ENCODE measurements at regions not wholly inside any gene's neighbourhood (a gene's known extent, or its start where the extent isn't known, plus 50 kb on each side); places are given as distances from the start of the nearest gene placed in this dataset.

DNA sequence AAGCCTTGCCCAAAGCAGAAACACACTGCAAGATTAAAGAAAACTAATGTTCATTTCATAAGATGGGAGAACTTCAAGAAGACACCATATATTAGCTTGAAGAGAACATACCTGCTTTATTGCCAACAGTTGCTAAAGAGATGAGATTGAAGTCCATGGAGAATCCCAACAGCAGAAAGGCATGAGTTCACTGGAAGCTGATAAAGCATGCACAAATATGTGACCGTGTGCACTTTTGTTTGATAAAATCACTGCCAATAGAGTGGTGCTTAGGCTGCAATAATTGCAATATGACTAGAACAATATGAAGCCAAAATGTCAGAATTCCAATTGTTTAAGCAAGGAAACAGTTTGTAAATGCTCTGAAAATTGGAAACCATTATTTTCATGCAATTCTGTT is 125.9 kb upstream of the PPARGC1A start:
- intact Hi-C loops (cut with DNase I), result no loop called here
- ATAC-seq, result no peak
- no peak for DNase-seq (ENCODE audit: missing footprints)

DNA sequence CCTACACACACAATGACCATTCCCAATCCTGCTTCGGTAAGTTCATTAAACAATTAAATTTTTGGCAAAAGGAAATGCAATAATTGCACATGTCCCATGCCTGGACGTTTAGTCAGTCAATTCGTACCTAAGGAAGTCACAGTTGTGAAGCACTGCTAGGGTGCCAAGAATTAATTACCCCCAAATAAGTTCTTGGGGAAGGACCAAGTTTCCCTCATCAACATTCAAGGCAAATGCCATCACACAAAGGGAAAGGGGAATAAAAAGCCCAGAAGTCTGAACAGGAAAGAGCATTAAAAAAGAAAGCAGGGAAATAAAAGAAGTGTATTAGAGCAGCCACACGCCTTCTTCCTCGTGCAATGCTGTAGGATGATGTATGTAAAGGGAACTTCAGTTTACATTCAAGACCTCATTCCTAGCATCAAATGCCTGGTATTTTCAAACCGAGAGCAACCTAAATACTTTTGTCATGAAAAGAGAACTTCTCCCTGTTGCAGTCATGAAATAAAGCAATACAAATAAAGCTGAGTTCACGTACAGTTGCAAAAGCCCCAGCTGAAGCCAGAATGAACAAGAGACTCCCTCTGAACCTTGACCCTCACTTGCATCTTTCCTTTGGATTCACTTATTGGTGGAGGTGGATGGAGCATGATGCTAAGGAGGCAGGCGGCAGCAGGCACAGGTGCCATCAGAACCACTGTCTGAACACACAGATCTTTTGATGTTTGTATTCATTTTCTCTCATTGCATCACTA is 124.0 kb upstream of the PPARGC1A start:
- DNase-seq (ENCODE audit: missing footprints) (no peak), ATAC-seq (no peak)
- intact Hi-C loops (cut with DNase I), result no loop called here

DNA sequence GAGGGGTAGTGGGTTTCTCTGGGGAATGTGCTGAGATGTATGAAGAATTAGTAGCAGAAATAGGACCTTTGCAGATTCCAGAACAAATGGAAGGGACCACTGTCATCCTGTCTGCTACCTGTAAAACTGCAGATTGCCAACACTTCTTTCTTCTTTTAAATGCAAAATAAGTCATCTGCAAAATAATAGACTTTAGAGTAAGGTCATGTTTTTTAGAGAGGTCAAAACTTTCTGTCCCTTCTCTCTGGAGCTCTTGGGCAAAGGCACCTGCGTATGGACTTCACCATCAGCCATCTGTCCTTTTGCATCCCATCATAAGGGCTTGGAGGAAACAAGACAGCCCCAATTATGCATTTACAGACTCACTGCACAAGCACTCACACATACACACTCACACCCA is 121.1 kb upstream of the PPARGC1A start:
- DNase-seq (ENCODE audit: missing footprints) (no peak), ATAC-seq (no peak)
- intact Hi-C loops (cut with DNase I), result no loop called here

DNA sequence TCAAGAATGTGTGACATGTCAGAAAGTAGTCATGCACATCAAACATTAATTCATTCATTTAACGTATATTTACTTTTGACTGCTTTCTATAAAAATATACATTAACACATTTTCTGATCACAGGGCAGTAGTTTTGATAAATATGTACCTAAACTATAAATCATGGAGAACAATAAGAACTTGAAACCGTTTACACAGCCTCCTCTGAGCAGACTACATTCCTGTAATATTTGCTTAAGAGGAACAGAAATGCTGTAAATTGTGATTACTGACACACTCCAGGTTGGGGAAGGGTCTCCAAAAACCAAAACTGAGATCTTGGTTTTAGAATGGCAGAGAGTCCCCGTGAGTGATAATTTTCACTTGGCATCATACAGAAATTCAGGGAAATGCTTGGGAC is 120.7 kb upstream of the PPARGC1A start:
- intact Hi-C loops (cut with DNase I), result no loop called here
- DNase-seq (ENCODE audit: missing footprints) (no peak), ATAC-seq (no peak)

DNA sequence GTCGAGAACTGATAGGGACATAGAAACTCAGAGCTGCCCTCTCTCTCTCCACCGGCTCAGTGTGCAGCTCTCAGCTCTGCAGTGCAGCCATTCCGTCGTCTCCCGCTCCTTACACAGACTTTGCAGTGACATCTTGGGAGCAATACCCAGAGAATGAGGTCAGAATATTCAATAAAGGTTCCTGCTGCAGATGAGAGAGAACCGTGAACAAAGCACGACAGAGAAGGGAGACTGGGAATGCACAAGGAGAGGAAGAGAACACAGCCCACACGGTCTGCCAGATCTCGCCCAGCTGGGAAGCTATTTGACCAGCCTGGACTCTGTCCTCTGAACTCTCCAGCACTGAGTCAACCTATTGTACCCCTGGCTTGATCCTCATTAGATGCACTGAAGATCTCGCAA is 118.0 kb upstream of the PPARGC1A start:
- intact Hi-C loops (cut with DNase I), result no loop called here
- DNase-seq (ENCODE audit: missing footprints) (no peak), ATAC-seq (peak; percentile 28)

DNA sequence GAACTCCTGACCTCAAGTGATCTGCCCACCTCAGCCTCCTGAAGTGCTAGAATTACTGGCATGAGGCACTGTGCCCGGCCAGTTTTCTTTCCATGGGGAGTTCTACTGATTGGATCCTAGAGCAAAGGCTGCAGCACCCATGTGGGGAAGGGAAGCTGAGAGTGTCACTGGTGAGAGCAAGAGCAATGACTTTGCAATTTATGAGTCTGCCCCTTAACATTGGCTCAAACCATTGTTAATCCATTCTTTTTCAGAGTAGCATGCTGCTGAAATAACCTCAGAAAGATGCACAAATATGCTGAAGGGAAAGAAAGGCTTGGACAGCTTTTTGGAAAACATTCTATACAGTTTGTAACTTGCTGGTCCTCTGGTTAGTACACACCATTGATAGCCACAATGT is 116.4 kb upstream of the PPARGC1A start:
- DNase-seq (ENCODE audit: missing footprints) (no peak), ATAC-seq (no peak)
- intact Hi-C loops (cut with DNase I), result no loop called here

DNA sequence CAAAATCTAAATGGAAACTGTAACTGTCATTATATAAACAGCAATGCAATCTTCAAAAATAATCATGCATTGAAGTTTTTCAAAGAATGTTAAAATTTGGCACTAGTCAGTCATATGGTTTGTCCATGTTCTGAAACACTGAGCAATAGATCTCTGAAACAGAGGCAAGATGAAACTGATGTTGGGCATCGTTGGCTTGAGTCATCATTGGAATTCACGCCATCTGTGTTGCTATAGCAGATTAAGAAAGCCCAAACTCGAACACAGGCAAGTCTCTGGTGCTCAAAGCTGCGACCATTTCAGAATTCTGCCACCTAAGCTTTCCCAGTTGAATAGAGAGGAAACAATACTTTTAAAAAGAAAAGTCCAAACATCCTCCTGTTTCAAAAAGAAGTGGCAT is 114.1 kb upstream of the PPARGC1A start:
- intact Hi-C loops (cut with DNase I), result no loop called here
- DNase-seq (ENCODE audit: missing footprints) (no peak), ATAC-seq (no peak)

DNA sequence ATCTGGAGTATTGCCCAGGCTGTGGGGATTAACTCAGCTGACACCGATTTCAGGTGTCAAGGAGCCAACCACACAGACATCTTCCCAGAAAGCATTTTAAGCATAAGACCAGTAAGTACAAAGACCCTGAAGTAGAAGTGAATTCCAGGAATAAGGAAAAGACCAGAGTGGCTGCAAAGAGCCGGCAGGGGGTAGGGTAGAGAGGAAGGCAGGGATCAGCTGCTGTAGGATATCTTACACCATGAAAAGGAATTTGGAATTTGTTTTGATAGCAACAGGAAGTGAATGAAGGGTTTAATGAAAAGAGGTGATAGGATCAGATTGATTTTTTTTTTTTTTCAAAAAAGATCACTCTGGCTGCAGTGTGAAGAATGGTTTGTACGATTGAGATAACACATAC is 113.6 kb upstream of the PPARGC1A start:
- intact Hi-C loops (cut with DNase I), result no loop called here
- DNase-seq (ENCODE audit: missing footprints), result no peak

DNA sequence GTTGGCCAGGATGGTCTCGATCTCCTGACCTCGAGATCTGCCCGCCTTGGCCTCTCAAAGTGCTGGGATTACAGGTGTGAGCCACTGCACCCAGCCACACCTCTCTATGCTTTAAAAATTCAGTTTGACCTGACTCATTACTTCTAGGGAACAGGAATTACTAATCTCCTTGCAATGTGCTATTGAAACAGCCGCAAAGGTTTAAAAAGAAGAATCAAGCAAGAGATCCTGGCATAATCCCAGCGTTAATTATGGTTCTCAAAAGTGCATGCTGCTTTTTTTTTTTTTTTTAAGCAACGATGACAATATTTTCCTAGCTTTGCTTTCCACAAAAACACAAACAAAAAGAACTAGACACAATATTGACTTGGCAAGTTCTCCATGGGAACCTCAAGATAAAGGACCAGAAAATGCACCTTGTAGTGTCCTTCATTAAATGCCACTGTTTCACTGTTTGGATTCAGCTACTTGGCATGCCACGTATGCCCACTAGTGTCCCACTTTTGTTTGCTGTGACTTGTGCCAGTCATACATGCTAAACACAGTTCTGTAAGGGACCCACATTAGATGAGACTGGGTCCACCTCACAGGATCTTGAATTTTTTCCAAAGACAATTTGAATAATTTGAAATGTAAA is 112.6 kb upstream of the PPARGC1A start:
- DNase-seq (ENCODE audit: missing footprints) (no peak), ATAC-seq (no peak)
- intact Hi-C loops (cut with DNase I), result no loop called here

More for the DNA sequence above, 113.6 kb upstream of the PPARGC1A start:
- ATAC-seq, result no peak

DNA sequence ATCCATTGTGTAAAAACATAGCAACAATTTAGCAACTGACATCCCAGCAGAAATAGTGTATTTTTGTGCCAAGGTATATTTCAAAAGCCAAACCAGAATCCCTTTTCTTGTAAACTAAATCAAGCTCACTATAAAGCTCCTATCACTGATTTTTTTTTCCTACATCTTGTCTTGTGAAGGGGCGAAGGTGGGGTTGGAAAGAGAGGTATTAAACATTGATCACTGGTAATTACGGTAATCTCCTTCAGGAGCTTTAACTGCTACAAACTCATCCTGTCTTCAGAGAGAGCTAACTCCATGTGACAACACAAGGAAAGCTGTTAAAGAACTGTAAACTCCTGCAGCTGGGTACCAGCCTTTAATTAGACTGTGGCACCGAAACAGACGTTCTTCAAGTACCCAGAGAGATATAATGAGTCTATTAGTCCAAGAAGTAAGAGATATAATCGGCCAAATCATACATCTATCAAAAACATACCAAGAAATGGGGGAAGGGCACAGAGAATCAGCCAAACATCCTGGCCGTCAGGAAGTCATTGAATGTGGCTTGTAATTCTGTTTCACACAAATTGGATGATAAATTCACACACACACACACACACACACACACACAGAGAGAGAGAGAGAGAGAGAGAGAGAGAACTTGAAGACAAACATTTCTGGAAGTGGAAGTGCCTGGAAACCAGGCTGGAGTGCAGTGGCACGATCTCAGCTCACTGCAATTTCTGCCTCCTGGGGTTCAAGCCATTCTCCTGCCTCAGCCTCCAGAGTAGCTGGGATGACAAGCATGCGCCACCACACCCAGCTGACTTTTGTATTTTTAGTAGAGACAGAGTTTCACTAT is 111.9 kb upstream of the PPARGC1A start:
- intact Hi-C loops (cut with DNase I), result no loop called here
- DNase-seq (ENCODE audit: missing footprints) (no peak), ATAC-seq (no peak)

DNA sequence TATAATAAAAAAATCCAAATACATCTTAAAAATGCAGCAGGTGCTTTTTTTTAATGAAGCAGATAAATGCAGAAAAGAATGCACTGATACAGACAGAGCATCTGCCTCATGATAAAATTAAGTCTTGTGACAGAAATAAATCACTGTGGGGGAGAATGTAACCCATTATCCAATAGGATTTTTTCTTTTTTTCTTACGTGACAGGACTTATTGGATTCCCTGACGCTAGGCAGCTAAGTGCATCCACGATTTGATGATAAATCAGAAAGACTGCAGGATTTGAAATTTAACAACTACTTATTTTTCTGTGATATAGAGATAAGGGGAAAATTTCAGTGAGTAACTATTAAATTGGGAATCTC is 110.6 kb upstream of the PPARGC1A start:
- DNase-seq (ENCODE audit: missing footprints), result no peak
- ATAC-seq, result no peak
- intact Hi-C loops (cut with DNase I), result no loop called here

DNA sequence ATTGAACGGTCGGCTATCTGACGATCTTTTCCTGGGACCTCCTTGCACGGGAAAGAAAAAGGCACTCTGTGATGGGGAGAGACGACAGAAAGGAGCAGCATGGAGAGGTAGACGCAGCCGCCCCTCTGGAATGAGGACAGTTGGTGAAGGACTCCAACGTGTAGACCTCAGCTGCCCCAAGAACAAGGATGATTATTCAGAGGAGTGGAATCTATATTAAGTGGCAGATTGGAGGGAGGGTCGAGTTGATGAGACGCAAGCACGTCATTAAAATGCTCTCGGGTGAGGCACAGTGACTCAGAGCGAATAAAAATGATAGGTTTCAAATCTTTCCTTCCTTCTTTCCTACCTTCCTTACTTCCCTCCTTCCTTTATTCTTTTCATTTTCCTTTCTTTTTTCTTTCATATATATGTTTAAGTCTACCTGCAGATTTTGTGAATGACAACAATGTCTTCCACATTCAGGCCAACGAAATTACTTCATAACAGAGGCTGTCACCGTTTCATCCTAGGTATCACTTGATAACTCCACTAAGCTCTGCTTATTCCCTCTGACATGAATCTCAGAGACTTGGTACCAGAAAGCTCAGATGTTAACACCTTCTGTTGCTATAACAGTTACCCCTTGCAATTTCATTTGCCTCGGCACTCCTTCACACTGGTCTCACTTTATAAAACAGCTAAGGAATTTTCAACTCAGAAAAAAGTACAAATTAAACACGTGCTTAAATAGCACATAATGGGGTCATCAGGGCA is 110.0 kb upstream of the PPARGC1A start:
- intact Hi-C loops (cut with DNase I), result no loop called here
- DNase-seq (ENCODE audit: missing footprints) (no peak), ATAC-seq (no peak)

DNA sequence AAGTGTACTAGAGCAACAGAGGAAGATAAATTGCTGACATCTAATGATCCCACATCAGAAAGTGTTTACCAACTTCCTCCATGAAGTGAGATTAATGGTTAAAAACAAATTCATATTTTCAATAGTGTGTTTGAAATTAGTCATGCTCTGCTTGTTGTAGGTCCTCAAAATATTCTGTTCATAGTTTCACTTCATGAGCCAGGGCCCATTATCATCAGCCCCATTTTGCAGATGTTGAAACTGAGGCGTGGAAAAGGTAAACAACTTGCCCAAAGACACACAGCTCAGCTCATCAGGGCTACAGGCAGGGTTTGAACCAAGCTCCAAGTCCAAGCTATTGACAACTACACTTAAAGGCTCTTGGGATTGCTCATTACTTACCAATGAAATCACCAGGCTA is 103.5 kb upstream of the PPARGC1A start:
- ATAC-seq (no peak), DNase-seq (ENCODE audit: missing footprints) (no peak)
- intact Hi-C loops (cut with DNase I), result no loop called here

DNA sequence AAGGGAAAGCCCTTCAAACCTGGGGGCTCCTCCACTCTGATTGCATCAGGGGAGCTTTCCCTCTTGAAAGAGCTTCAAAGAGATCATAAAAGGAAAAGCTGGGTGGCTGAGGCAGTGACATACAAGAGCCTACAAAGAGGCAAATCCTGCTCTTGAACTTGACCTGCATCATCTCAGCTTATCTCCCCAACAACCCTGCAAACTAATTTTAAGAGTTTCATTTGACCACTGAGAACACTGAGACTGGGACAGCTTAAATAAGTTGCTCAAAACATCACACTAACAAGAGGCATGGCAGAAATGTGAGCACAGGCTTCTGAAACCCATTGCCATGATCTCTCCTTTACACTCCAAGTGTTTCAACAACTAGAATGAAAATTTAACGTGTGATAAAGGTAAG is 101.6 kb upstream of the PPARGC1A start:
- DNase-seq (ENCODE audit: missing footprints) (no peak), ATAC-seq (no peak)
- intact Hi-C loops (cut with DNase I), result no loop called here

DNA sequence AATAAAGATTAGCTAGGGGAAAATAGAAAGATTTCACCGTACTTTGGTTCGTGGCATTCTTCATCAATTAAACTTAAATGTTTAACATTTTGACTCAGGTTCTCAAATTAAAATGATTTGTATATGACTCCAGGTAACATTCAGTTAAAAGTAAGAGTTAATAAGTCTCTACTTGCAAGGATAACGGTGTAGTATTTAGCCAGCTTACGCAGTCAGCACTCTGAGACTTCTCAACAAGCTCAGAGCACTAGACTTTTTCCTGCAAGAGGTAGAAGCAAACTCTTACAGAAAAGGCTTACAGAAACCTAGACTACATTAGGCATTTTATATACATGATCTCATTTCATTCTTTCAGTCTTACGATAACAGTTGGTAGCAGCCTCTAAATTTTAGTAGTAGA is 96.4 kb upstream of the PPARGC1A start:
- intact Hi-C loops (cut with DNase I), result no loop called here
- DNase-seq (ENCODE audit: missing footprints), result no peak
- ATAC-seq, result no peak

DNA sequence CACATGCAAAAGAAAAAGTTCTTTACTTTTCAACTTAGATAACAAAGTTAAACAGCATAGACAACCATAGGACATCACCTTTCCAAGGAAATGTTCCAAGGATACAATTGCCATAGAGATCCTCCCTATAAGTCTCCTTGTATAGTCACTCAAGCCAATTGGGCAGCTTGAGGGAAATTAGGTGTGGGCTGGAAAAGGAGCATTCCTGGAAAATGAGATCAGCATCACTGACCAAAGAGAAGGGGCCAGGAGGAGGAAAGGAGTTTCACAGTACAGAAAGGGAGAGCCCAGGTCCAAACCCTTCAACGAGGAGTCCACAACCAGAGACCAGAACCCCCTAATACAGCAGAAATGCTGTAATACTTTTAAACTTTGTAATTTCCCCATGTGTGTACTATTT is 91.5 kb upstream of the PPARGC1A start:
- ATAC-seq, result no peak
- DNase-seq (ENCODE audit: missing footprints), result no peak
- intact Hi-C loops (cut with DNase I), result no loop called here

DNA sequence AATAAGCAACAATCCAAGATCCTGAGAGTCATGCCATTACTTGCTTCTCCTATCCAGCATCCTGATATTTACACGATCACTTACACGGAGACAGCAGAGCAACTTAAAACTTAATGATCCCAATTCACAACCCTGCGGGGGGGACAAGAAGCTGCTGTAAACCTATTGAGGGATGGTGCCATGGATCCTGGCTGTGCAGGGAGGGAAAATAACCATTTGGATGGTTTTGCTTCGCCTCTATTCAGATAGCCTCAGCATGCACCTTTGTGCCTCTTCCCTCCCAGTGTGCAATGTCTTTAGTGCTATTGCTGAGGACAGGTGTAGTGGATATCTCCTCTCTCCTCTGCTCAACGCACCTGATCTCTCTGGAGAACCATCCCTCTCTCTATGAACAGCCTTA is 89.7 kb upstream of the PPARGC1A start:
- no peak for ATAC-seq

DNA sequence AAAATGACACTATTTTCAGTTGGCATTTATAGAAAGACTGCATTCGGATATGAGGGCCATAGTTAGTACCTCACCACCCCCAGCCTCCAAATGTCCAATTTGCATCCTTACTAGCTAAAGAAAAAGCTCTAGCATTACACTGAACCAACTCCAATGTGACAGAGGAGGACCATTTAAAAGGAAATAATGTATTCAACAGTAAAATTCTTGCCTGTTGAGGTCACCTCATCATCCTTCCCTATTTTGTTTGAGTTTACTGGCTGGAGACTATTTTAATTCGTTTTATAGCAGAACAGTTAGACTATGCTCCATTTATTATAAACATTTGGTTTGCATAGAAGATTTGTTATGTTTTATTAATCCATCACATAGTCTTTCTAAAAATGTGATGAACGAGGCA is 88.2 kb upstream of the PPARGC1A start:
- intact Hi-C loops (cut with DNase I), result no loop called here
- DNase-seq (ENCODE audit: missing footprints), result no peak
- no peak for ATAC-seq

More for the DNA sequence above, 89.7 kb upstream of the PPARGC1A start:
- intact Hi-C loops (cut with DNase I), result no loop called here
- no peak for DNase-seq (ENCODE audit: missing footprints)

DNA sequence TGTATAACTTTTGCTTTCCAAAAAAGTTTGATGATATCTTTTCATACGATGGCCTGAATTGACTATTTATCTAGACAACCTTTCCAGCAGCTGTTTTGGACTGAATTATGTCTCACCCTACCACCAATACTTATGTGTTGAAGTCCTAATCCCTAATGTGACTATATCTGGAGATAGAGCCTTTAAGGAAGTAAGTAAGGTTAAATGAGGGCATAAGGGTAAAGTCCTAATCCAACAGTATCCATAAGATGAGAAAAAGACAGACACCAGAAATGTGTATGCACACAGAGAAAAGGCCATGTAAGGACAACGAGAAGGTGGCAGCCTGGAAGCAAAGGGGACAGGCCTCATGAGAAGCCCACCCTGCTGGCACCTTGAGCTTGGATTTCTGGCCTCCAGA is 86.6 kb upstream of the PPARGC1A start:
- intact Hi-C loops (cut with DNase I), result no loop called here
- ATAC-seq (no peak), DNase-seq (ENCODE audit: missing footprints) (no peak)

Measured in Right ventricle myocardium inferior (tissue), 1 donor.